ENCODE measurements at regions not wholly inside any gene's neighbourhood (a gene's known extent, or its start where the extent isn't known, plus 50 kb on each side); places are given as distances from the start of the nearest gene placed in this dataset.

DNA sequence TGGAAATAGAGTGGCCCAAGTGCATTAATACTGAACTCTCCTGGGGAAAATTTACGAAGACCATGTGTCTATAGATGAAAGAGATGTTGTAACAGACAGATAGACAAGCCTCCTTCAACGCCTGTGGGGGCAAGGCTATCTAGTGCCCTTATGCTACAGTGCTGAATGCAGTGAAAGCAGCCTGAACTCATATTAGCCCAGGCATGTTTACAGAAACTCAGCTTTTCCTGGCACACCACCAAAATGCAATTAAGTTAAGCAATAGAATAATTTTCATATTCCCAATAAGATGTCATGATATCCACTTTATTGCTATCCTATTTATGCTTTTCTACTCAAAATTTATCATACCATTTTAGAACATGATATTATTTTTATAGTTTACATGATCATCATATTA is 277.0 kb downstream of the DIRAS2 start:
- DNase-seq: no peak

DNA sequence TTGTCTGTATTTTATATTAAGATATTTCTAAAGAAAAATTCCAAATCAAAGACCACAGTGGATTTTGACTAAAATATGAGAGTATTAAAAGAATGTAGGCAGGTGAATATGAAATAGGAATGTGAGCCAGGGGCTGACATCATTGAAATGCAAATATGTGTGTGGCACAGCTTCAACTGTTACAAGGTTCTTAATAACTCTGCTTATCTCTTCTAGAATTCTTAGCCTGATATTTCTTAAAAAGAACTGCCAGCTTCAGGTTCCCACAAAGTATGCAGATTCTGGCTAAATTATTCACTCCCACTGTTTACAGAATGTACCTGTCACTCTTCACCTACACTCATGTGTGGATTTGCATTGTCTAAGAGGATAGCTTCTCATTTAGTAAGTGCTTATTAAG is 274.4 kb downstream of the DIRAS2 start:
- DNase-seq: no peak

DNA sequence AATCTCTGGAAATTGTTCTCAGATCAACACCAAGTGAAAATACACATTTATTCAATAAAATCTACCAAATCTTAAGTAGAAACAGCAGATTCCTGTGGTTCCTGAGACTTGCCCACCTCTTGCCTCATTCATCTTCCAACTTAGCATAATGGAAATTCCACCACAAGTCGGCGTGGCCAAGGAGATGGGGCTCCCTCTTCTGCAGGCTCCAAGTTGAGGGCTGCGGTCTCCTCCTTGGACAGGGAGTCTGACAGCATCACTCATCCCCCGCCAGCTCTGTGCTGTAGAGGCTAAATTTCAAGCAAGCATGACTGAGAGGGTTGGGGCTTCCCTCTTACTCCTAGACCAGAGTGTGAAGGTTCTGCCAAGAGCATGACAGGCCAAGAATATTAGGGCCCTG is 273.7 kb downstream of the DIRAS2 start:
- DNase-seq: no peak

DNA sequence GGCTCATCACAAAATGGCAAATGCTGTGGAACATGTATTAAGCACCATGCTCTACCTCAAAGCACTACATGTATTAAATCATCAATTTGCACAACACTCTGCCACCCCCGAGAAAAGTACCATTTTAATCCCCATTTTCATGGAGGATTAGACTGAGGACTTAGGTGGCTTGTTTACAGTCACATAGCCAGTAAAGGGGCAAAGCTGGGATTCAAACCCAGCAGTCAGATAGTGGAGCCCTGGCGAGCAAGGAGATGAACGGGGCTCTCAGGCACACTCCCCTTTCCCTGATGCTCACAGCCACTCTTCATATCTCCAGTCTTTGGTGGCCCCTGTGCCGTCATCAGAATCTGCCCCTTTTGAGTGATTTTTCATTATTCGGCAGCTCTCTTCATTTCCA is 262.9 kb downstream of the DIRAS2 start:
- DNase-seq: no peak

GRCh38 chr9:90385146-90385545 is 257.5 kb downstream of the DIRAS2 start:
- DNase-seq: no peak

DNA sequence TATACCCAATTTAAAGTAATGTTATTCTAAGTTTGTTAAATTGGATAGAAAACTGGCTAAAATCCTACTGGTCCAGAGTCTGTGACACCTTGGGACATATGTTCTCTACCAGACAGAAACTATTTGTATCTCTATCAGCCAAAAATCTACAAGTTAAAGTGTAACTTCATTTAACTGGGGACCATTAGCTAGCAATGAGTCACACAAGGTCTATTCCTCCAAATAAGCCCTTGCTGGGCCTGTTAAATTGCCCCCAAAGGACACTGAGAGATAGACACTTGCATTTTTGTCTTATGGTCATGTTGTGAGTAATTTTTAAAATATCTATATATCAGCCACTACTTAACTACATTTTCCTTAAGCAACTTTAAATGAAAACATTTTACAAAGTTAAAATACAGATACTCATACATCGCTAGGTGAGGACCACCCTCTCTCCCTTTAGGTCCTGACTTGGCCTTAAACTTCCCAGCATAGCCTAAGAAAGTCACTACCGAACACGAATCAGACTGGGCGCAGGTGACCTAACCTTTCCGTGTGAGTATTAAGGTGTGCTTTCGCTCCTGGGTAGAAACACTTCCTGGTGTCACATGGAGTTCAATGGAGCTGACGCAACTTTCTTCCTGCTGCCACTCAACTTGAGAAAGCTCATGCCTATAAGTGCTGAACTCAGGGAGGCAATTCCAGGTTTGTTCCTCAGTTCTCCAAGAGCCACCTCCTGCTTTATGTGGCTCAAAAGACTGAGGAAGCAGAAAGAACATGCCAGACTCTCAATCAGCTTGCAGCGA is 249.1 kb downstream of the DIRAS2 start:
- no peak for DNase-seq

DNA sequence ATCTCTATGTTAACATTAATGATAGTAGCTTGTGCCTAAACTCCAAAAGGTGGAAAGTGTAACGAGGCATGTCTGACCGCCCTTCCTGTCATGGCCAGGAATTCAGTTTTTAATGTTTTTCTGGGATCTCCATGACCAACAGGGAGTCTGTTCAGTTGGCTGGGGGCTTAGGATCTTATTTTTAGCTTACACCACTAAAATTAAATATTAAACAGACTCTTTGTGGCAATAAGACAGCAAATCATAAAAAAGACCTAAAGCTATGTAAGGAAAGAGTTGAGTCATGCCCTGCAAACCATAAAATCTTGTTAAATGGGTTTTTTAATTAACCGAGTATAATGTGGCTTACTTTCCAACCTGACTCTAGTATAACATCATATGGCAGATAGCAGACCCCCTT is 247.8 kb downstream of the DIRAS2 start:
- DNase-seq: no peak

- DNase-seq: no peak
Measured at GRCh38 chr9:90400091-90400490, 242.5 kb downstream of the DIRAS2 start.

- DNase-seq: no peak
Measured at GRCh38 chr9:90408659-90409058, 234.0 kb downstream of the DIRAS2 start.

GRCh38 chr9:90419221-90419851 is 223.3 kb downstream of the DIRAS2 start:
- no peak for DNase-seq

DNA sequence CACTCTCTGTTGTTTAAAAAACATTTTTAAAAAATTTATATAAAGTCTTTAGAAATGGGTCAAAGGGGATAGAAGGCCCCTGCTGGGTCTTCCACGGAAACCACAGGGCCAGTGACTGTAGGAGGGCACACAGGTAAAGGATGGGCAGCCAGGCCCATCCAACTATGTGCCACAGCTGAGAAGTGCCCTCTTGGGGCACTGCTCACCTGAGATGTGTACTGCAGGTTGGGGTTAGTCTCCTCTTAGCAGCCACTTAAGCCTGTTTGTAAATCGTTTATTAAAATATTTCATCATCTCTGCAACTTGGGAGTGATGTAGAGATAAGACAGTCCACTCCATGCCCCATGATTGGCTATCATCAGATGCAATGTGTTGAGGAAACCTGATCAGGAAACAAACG is 222.4 kb downstream of the DIRAS2 start:
- DNase-seq: no peak

- DNase-seq: no peak
Measured at GRCh38 chr9:90420768-90421513, 221.7 kb downstream of the DIRAS2 start.

- DNase-seq: no peak
Measured at GRCh38 chr9:90421786-90422185, 220.8 kb downstream of the DIRAS2 start.

DNA sequence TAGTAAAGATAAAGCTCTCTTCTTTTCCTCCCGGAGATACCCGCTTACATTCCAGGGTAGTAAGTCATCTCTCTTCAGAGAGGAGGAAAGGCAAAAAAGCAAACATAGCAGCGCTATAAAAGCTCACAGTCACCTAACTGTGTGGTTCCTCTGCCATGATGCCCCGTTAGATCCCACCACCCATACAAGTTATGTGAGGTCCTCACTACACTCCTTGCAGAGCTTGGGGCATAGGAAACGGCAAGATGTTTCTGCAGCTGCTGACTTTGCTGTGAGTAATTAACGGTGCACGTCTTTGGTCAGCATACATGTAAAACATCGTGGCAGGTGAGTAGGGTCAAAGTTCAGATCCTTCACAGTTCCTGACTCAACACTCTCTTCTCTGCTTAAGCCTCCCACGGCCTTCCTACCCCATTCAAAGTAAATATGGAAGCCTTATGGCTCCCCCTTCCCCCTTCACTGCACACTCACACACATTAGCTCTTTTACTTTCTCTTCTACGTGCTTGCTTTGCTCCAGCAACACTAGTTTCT is 218.9 kb downstream of the DIRAS2 start:
- no peak for DNase-seq

DNA sequence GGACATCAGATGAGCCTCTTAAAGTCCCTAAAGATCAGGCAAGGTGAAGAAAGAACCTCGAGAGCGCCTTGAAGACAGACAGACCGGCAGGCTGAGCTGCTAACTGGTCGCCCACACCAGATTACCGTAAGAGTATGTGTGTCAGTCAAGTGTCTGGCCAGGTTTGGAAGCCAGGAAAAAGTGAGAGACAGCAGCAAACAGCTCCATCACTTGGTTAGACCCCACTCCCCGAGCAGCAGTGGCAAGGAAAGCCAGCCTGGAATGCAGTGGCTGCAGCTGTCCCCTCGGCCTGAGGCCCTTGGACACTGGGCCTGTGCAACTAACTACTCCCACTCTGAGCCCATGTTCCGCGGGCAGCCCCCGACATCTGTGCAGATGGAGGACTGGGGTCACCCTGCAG is 214.1 kb downstream of the DIRAS2 start:
- DNase-seq: no peak

GRCh38 chr9:90432951-90433350 is 209.7 kb downstream of the DIRAS2 start:
- no peak for DNase-seq

GRCh38 chr9:90433398-90433941 is 209.2 kb downstream of the DIRAS2 start:
- no peak for DNase-seq

GRCh38 chr9:90441814-90442213 is 200.8 kb downstream of the DIRAS2 start:
- DNase-seq: no peak

- no peak for DNase-seq
Measured at GRCh38 chr9:90442723-90443122, 199.9 kb downstream of the DIRAS2 start.

GRCh38 chr9:90444609-90445204 is 197.9 kb downstream of the DIRAS2 start:
- DNase-seq: no peak

GRCh38 chr9:90445391-90445790 is 197.2 kb downstream of the DIRAS2 start:
- no peak for DNase-seq

DNA sequence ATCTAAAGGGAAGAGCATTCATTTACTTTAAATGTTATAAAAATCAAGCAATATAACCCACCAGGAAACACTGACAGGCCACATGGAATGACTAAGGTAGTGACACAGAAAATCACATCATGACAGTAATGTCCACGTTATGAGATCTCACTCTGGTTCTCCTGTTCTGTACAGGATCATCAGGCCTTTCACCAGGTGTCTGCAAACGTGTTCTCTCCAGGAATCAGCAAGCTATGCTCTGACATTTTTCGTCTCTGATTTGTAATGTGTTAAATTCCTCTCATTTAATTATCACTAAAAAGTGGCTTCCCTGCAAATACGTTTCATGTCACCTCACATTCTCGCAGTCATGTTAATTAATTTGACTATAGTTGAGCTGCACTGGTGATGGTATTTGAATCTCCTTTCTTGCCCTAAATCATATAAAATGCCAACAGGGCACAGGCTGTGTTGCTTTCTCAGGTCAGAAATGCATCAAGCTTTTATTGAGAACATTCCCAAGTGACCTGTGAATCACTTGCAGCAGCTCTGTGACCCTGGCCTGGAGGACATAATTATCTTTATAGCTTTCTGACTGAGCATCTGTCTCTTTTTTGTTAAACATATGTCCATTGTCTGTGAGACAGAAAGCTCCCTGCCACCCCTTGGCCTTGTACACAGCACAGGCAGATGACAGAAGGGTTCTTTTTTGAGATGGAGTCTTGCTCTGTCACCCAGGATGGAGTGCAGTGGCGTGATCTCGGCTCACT is 196.2 kb downstream of the DIRAS2 start:
- no peak for DNase-seq

Measured in stimulated activated naive CD4-positive, alpha-beta T cell (primary cell).